AG20443 (cell line): ENCODE measurements at regions not wholly inside any gene's neighbourhood (a gene's known extent, or its start where the extent isn't known, plus 50 kb on each side); places are given as distances from the start of the nearest gene placed in this dataset.
"Not testable (repeated sequence)": the region's sequence is repeated elsewhere in the genome, so short reads cannot be mapped to it uniquely, and the experiment has no call there.

Experiments used
- DNase-seq: peaks from one replicate; pipeline ENCODE4 v3.0.0; 2012; ENCODE audit warnings: low spot score, mixed read lengths

DNA sequence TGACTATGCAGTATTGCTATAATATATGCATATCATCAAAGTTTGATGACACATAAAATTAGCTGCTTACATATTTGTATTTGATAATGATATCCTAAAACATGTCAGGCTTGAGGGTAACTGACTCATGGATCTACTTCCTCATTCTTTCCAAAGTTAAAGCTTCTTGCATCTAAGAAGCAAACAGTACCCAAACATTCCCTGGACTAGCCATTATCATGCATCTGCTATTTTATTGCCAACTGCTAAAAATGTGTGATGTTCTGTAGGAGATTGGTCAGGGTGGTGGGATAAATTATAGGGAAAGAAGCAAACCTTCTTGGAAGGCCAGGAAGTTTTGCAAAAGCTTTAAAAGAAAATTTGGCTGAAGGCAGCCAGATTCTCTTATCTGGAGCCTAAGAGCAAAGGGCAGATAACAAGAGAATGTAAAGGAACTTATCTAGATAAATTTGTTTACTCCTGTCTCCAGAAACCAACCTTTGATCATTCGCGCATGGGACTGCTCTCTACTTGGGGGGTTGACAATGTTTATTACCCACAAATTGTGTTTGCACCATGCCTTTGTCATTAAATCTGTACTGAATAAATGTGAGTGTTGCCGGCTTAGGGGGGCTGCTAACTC lies 604.1 kb upstream of the TLE4 start:
- no peak for DNase-seq

GRCh38 chr9:78970375-78970774 lies 601.4 kb upstream of the TLE4 start:
- no peak for DNase-seq

DNA sequence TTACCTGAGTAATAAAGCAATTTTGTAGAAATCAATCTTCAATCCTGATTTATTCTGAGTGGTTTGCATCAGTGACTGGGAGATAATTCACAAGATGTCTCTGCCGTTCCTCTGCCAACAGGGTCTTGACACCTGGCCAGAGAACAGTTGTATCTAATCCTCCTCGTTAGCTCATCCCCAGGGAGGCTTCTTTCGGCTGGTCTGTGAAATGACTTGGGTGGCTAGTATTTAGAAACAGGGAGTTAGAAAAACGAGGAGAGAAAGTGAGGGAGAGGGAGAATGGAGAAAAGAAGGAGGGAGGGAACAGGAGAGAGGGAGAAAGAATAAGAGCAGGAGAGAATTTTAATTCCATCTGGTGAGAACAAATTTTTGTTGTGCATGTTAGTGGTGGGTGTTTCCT lies 600.2 kb upstream of the TLE4 start:
- no peak for DNase-seq

DNA sequence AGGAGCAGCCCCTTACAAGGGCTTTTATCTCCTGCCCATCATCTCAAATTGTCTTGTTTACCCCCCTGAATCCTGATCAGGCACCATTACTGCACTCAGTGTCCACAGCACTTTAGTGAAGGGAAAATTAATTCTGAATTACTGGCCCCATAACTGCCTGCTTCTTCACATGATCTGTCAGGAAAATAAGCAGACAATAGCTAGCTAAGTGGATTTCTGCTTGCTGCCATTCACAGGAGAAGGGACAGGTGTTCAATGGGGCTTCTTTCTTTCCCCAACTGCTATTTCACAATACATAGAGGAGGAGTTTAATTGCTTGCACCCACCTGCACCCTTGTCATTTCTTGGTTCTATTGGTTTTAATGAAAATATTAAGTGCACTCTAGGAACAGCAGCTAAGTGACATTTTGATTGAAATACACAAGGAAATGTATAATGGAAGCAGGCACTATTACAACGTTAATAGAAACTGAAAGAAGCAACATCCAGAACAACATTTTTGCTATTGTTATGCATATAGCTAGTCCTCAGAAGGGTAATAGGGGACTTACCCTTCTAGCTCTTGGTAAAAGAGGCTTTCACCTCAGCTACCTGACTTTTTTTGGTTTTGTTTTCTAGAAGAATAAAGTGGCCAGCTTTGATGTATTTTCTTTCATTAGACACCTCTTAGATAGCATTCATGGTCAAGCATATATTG lies 599.3 kb upstream of the TLE4 start:
- no peak for DNase-seq

DNA sequence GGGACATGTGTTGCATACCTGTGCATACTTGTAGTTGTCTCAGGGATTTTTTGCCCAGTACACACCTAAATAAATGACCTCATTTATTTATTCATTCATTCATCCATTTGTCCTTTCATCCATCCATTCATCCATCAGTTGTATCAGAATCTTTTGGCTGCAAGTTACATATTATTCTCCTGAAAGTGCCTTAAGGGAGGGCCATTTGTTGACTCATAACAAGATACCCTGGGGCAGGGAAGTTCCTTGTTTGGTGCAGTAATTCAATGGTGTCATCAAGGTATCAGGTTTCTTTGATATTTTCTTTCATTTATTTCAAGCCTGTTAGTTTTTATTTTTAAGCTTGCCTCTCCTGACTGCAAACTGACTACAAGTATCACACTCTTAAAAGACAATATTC lies 597.9 kb upstream of the TLE4 start:
- DNase-seq: peak; percentile 33

DNA sequence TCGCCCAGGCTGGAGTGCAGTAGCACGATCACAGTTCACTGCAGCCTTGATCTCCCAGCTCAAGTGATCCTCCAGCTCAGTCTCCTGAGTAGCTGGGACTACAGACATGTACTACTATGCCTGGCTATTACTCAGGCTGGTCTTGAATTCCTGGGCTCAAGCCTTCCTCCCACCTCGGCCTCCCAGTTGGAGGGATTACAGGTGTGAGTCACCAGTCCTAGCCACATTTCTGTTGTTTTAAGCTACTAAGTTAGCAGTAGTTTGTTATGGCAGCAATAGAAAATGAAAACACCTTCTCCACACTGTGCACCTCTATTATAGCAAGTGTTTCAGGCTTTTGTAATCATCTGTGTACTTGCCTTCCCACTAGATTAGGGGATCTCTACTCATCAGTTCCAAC lies 588.9 kb upstream of the TLE4 start:
- DNase-seq: no peak

DNA sequence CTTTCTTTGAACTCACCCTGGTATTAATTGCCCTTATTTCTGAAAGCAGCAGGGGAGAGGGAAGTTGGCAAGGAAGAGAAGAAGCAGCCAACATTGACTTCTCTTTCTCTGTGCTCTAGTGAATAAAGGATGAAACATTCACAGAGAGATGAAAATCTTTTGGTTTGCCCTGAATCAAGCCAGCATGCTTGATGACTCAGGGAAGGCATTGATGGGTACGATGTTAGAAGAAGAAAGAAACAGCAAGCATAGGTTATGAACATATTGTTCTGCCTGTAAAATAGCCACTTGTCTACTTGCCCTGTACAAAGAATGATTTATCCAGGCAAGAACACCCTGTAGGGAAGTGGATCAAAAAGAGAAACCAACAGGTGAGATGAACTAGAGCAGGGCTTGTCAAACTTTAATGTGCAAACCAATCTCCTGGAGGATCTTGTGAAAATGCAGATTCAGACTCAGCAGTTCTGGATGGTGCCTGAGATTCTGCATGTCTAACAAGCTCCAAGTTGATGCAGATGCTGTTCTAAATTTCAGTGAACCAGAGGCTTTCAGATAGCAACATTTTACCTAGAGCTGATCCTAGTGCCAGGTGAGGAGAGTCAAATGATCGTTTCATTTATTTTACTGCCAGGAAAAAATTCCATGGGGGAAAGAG lies 586.6 kb upstream of the TLE4 start:
- DNase-seq: peak; percentile 16

- DNase-seq: no peak
Measured at GRCh38 chr9:78986446-78986845, 585.3 kb upstream of the TLE4 start.

GRCh38 chr9:78989031-78989658 lies 582.6 kb upstream of the TLE4 start:
- no peak for DNase-seq

GRCh38 chr9:78994471-78994870 lies 577.3 kb upstream of the TLE4 start:
- DNase-seq: no peak

DNA sequence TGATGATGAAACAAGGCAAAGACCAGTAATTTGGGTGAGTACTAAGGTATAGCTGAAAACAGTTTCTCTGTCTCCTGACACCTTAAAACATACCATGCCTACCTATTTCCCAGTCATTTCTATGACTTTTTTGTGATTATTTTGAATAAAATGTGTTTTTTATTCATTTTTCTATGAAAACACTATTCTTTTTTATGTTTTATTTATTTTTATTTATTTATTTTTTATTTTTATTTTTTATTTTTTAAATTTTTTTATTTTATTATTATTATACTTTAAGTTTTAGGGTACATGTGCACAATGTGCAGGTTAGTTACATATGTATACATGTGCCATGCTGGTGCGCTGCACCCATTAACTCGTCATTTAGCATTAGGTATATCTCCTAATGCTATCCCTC lies 576.8 kb upstream of the TLE4 start:
- not testable (repeated sequence) for DNase-seq

DNA sequence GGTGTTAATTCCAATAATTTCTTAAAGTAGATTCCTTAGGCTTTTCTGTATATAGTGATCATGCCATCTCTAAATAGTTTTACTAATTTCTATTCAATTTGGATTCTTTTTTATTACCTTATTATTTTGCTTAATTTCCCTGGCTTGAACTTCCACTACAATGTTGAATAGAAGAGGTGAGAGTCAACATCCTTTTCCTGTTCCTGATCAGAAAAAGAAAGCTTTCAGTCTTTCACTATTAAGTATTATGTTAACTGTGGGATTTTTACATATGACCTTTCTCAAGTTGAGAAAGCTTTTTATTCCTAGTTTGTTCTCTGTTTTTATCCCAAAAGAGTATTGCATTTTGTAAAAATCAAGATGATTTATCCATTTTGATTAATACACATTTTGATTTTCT lies 574.5 kb upstream of the TLE4 start:
- DNase-seq: no peak

- DNase-seq: no peak
Measured at GRCh38 chr9:79000230-79001002, 571.3 kb upstream of the TLE4 start.

GRCh38 chr9:79001012-79001411 lies 570.8 kb upstream of the TLE4 start:
- DNase-seq: no peak

GRCh38 chr9:79003514-79003913 lies 568.3 kb upstream of the TLE4 start:
- no peak for DNase-seq

- no peak for DNase-seq
Measured at GRCh38 chr9:79004032-79004431, 567.7 kb upstream of the TLE4 start.

DNA sequence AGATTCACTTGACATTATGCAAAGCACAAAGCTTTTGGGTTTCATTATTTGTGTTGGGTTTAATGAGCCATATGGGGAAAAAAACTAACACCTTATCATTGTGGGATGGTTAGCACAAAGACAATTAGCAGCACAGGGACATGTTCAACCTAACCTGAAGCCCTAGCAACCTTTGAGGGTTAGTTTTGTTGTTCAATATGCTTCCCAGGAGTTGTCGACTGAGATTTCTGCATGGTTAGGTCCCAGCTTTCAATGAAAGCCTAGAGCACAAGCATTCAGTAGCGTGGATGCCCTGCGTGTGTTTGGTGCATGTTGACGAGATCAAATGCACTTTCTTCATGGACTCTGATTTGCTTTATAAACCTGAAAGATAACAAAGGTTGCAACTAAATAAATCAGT lies 565.2 kb upstream of the TLE4 start:
- DNase-seq: no peak

DNA sequence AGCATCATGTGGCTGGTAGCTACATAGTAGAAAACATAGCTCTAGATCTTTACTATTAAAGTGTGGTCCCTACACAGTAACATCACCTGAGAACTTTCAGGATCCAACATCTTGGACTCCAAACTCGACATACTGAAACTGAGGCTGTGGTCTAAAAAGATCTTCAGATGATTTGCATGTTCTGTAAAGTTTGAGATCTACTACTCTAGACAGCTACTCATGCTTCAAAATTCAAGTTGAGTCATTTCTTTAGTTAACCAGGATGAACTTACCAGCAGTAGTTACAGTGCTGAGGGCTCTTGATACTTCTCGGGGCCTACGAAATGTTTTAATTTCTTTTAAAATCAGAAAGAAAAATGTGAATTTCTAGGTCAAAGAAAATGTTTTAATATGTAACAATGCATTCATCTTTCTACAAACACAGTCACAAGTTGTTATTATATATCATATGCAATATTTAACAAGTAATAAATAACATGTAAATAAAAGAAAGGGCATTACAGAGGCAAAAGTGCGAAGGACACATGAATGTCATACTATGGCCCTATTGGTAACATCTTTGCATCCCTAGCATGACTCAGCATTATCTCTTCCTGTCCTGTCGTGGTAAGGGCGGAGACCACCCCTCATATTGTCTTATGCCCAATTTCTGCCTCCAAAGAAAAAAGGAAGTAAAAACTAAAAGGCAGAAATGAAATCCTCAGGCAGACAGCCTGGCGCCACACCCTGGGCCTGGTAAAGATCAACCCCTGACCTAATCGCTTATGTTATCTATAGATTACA lies 563.9 kb upstream of the TLE4 start:
- no peak for DNase-seq

DNA sequence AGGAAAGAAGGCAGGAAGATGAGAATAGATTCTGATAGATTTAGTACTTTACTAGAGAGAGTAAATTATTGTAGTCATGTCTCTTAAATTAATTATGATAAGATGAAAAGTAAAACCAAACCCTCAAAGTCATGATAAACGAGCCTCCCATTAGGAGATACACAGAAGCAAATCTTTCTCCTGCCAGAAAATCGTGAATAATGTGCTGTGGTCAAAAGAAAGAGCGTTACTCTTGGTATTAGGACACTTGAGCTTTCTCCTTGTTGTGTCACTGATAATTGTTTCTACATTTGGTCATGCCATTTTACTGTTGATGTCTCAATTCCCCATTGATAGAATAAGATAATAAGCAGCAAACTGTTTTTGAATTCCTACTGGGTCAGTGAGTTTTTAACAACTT lies 562.8 kb upstream of the TLE4 start:
- no peak for DNase-seq

DNA sequence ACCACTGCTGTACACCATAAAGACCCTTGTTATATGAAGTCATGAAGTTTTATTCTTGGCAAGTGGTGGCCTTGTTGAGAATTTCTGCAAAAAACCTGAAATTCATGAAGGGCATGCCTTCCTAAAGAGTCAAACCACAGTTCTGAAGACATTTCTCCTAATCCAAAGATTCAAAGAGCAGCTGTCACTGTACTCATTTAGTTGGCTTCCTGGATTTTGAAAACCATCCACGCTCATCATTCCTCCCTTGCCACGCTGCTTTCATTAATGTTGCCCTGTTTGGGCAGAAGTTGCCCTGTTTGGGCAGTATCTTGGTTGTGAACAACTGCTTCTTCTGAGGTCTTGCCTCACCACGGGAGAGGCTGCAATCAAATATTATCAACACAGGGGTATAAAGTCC lies 560.3 kb upstream of the TLE4 start:
- no peak for DNase-seq

GRCh38 chr9:79012561-79012960 lies 559.2 kb upstream of the TLE4 start:
- peak; percentile 70 for DNase-seq
